H1 (cell line): ENCODE measurements at regions not wholly inside any gene's neighbourhood (a gene's known extent, or its start where the extent isn't known, plus 50 kb on each side); places are given as distances from the start of the nearest gene placed in this dataset.

Source experiments
- CTCF ChIA-PET: fragments of 300-600 bp; sonication (Branson Sonifier 250); formaldehyde crosslinking; loops from one replicate; lab custom pipeline; 2021; ENCODE audit not compliant: partially characterized antibody; lab: Charles Lee
- POLR2A ChIA-PET: fragments of 300-600 bp; sonication (Branson Sonifier 250); formaldehyde crosslinking; loops from one replicate; lab custom pipeline; 2021; ENCODE audit warnings: inconsistent platforms; ENCODE audit not compliant: partially characterized antibody; lab: Charles Lee
- DNase-seq, 2 experiments: peaks; one replicate each; pipeline versions ENCODE4 v3.0.0 to v3.0.0-alpha.2; 2010 to 2022; ENCODE audit warnings: low spot score in 2 of 2, low read depth in 1 of 2, mixed read lengths in 1 of 2
- FAIRE-seq: peaks from 2 replicates; lab custom pipeline; 2011; peaks lifted over from hg19 to GRCh38; lab: Jason Lieb, UNC
- H2AFZ ChIP-seq: 2 replicates; pipeline ENCODE4 v1.8.1; 2012; ENCODE audit warnings: low read length, inconsistent platforms
- H2AK5ac ChIP-seq: 2 replicates; pipeline ENCODE4 v1.6.1; 2013; ENCODE audit warnings: low read depth, low read length
- H2BK120ac ChIP-seq: replicated peaks from 2 replicates; pipeline ENCODE3; 2013; ENCODE audit warnings: low read depth, low read length, inconsistent platforms
- H2BK12ac ChIP-seq: 2 replicates; pipeline ENCODE4 v1.6.1; 2013; ENCODE audit warnings: low read depth, low read length
- H2BK15ac ChIP-seq: 2 replicates; pipeline ENCODE4 v1.6.1; 2013; ENCODE audit warnings: low read length
- H2BK20ac ChIP-seq: 2 replicates; pipeline ENCODE4 v1.6.1; 2013; ENCODE audit warnings: low read length
- H2BK5ac ChIP-seq: 2 replicates; pipeline ENCODE4 v1.6.1; 2013; ENCODE audit warnings: low read depth, low read length
- H3K14ac ChIP-seq: 2 replicates; pipeline ENCODE4 v1.6.1; 2013; ENCODE audit warnings: inconsistent platforms; ENCODE audit not compliant: insufficient read length
- H3K18ac ChIP-seq: 2 replicates; pipeline ENCODE4 v1.6.1; 2013; ENCODE audit warnings: low read length; ENCODE audit errors: extremely low read depth
- H3K23ac ChIP-seq: 2 replicates; pipeline ENCODE4 v1.6.1; 2013; ENCODE audit warnings: inconsistent platforms; ENCODE audit not compliant: insufficient read length
- H3K23me2 ChIP-seq: 2 replicates; pipeline ENCODE4 v1.6.1; 2013; ENCODE audit warnings: low read depth, low read length
- H3K27ac ChIP-seq: 2 replicates; pipeline ENCODE4 v1.6.1; 2011; ENCODE audit warnings: low read depth, low read length, inconsistent platforms
- H3K27me3 ChIP-seq, 4 experiments: replicated peaks in 1 of 4; 1 replicate in 1 of 4; 2 replicates in 3 of 4; pipeline versions ENCODE4 v1.6.1 to v1.8.1; 2011 to 2013; ENCODE audit warnings: low read length in 3 of 4, mild to moderate bottlenecking in 3 of 4, inconsistent platforms in 2 of 4, mixed read lengths in 2 of 4, moderate library complexity in 1 of 4; ENCODE audit not compliant: control insufficient read depth in 3 of 4, insufficient read depth in 3 of 4; ENCODE audit errors: extremely low read depth in 1 of 4
- H3K36me3 ChIP-seq, 4 experiments: 2 replicates each; pipeline versions ENCODE4 v1.6.1 to v1.8.1; 2011 to 2013; ENCODE audit warnings: mild to moderate bottlenecking in 4 of 4, low read length in 3 of 4, moderate library complexity in 2 of 4, control low read depth in 1 of 4, inconsistent platforms in 1 of 4; ENCODE audit not compliant: insufficient read depth in 4 of 4, control insufficient read depth in 2 of 4
- H3K4ac ChIP-seq: replicated peaks from 2 replicates; pipeline ENCODE3; 2013; ENCODE audit warnings: low read length, low read depth, mixed read lengths, inconsistent platforms; ENCODE audit not compliant: insufficient read length
- H3K4me1 ChIP-seq, 4 experiments: replicated peaks in 1 of 4; 1 replicate in 1 of 4; 2 replicates in 3 of 4; pipeline versions ENCODE4 v1.6.1 to v1.8.1; 2011 to 2013; ENCODE audit warnings: low read length in 3 of 4, inconsistent platforms in 2 of 4, mixed read lengths in 1 of 4; ENCODE audit not compliant: insufficient read depth in 4 of 4, control insufficient read depth in 3 of 4
- H3K4me2 ChIP-seq, 2 experiments: 2 replicates each; pipeline versions ENCODE4 v1.6.1 to v1.8.1; 2011 to 2013; ENCODE audit warnings: low read depth in 2 of 2, low read length in 2 of 2, control low read depth in 1 of 2, inconsistent platforms in 1 of 2, mild to moderate bottlenecking in 1 of 2; ENCODE audit not compliant: insufficient read depth in 1 of 2
- H3K4me3 ChIP-seq, 4 experiments: fragments of 200-600, 300-600 bp in 1 of 4; sonication (generic), shearing (Covaris generic), sonication (Bioruptor Twin) in 1 of 4; 2 replicates each; pipeline versions ENCODE4 v1.5.1 to v1.8.1; 2011 to 2016; ENCODE audit warnings: low read length in 4 of 4, low read depth in 3 of 4, control low read depth in 2 of 4, inconsistent platforms in 2 of 4, mild to moderate bottlenecking in 2 of 4, mixed read lengths in 1 of 4, moderate library complexity in 1 of 4; ENCODE audit not compliant: insufficient read depth in 2 of 4; ENCODE audit errors: extremely low read depth in 1 of 4
- H3K56ac ChIP-seq: replicated peaks from 2 replicates; pipeline ENCODE3; 2013; ENCODE audit warnings: low read depth, mild to moderate bottlenecking, mixed read lengths, low read length, inconsistent platforms; ENCODE audit not compliant: insufficient read length
- H3K79me1 ChIP-seq: 2 replicates; pipeline ENCODE4 v1.6.1; 2013; ENCODE audit warnings: low read depth, low read length, control low read depth
- H3K79me2 ChIP-seq, 2 experiments: 2 replicates each; pipeline versions ENCODE4 v1.6.1 to v1.8.1; 2012 to 2013; ENCODE audit warnings: low read length in 2 of 2, mild to moderate bottlenecking in 2 of 2, inconsistent platforms in 1 of 2; ENCODE audit not compliant: insufficient read depth in 2 of 2, control insufficient read depth in 1 of 2
- H3K9ac ChIP-seq, 4 experiments: replicated peaks in 1 of 4; 1 replicate in 1 of 4; 2 replicates in 3 of 4; pipeline versions ENCODE4 v1.6.1 to v1.8.1; 2011 to 2013; ENCODE audit warnings: low read depth in 3 of 4, low read length in 3 of 4, control low read depth in 2 of 4, mild to moderate bottlenecking in 2 of 4, moderate library complexity in 2 of 4, inconsistent platforms in 1 of 4; ENCODE audit errors: extremely low read depth in 1 of 4
- H3K9me3 ChIP-seq, 2 experiments: 2 replicates each; pipeline versions ENCODE4 v1.6.1 to v1.8.1; 2012 to 2013; ENCODE audit warnings: mild to moderate bottlenecking in 2 of 2, moderate library complexity in 2 of 2, control low read depth in 1 of 2, inconsistent platforms in 1 of 2, low read depth in 1 of 2, low read length in 1 of 2, mixed read lengths in 1 of 2; ENCODE audit not compliant: insufficient read depth in 2 of 2
- H4K20me1 ChIP-seq, 2 experiments: replicated peaks in 1 of 2; 2 replicates each; pipeline versions ENCODE3 to v1.8.1; 2011 to 2013; ENCODE audit warnings: inconsistent platforms in 2 of 2, low read length in 2 of 2, mild to moderate bottlenecking in 1 of 2; ENCODE audit not compliant: insufficient read depth in 2 of 2, control insufficient read depth in 1 of 2
- H4K5ac ChIP-seq: 2 replicates; pipeline ENCODE4 v1.6.1; 2013; ENCODE audit warnings: low read length, low read depth, mixed read lengths, inconsistent platforms; ENCODE audit not compliant: insufficient read length
- H4K8ac ChIP-seq: 2 replicates; pipeline ENCODE4 v1.8.0; 2013; ENCODE audit warnings: mild to moderate bottlenecking, moderate library complexity, low read length, inconsistent platforms; ENCODE audit not compliant: insufficient read depth; ENCODE audit errors: extremely low read depth
- H4K91ac ChIP-seq: replicated peaks from 2 replicates; pipeline ENCODE3; 2013; ENCODE audit warnings: low read length, mixed read lengths, inconsistent platforms; ENCODE audit not compliant: insufficient read length
- CBX8 ChIP-seq: fragments of 300-800, 300-1000 bp; sonication (generic); IDR thresholded peaks from 2 replicates; pipeline ENCODE4 v1.7.1; 2016; ENCODE audit warnings: low read depth, low read length, borderline replicate concordance
- CTBP2 ChIP-seq: IDR thresholded peaks from 2 replicates; pipeline ENCODE4 v1.7.0; 2011; ENCODE audit warnings: borderline replicate concordance, mild to moderate bottlenecking, moderate library complexity, mixed read lengths, low read length; ENCODE audit not compliant: insufficient read depth, insufficient read length
- EZH2 ChIP-seq: fragments of 200-600 bp; sonication (generic); IDR thresholded peaks from 2 replicates; pipeline ENCODE4 v1.7.1; 2012; ENCODE audit warnings: low read depth, mild to moderate bottlenecking, moderate library complexity, low read length, inconsistent platforms; ENCODE audit not compliant: severe bottlenecking
- MAFK ChIP-seq: IDR thresholded peaks from 2 replicates; pipeline ENCODE4 v1.6.1; 2012; ENCODE audit warnings: low read depth, mild to moderate bottlenecking, improper control_type of control experiment, low read length
- RAD21 ChIP-seq, 2 experiments: IDR thresholded peaks in 1 of 2; conservative IDR thresholded peaks in 1 of 2; 2 replicates each; pipeline ENCODE4 v1.6.1; 2011; ENCODE audit warnings: low read depth in 2 of 2, low read length in 2 of 2, improper control_type of control experiment in 1 of 2, inconsistent platforms in 1 of 2, mild to moderate bottlenecking in 1 of 2, moderate library complexity in 1 of 2
- RXRA ChIP-seq: IDR thresholded peaks from 2 replicates; pipeline ENCODE4 v1.6.1; 2011; ENCODE audit warnings: low read depth, mild to moderate bottlenecking, low read length, moderate library complexity; ENCODE audit not compliant: insufficient read depth
- SAP30 ChIP-seq: fragments of 300-600 bp; sonication (generic); IDR thresholded peaks from 2 replicates; pipeline ENCODE4 v1.7.1; 2012; ENCODE audit warnings: low read length, moderate library complexity, mild to moderate bottlenecking, inconsistent platforms; ENCODE audit not compliant: insufficient read depth, insufficient replicate concordance
- SP4 ChIP-seq: IDR thresholded peaks from 2 replicates; pipeline ENCODE4 v1.6.1; 2012; ENCODE audit warnings: low read length, inconsistent platforms
- TAF1 ChIP-seq: IDR thresholded peaks from 2 replicates; pipeline ENCODE4 v1.6.1; 2011; ENCODE audit warnings: mild to moderate bottlenecking, low read depth, low read length
- WGBS, 2 experiments: shearing (Covaris generic) in 1 of 2; methylation state at CpG; one replicate each; pipeline versions ENCODE4 v1.1.6 to v1.1.7; 2013 to 2015; ENCODE audit warnings: low lambda C conversion rate in 2 of 2, mixed read lengths in 2 of 2, inconsistent platforms in 1 of 2, low coverage in 1 of 2, missing lambda C conversion rate in 1 of 2; ENCODE audit not compliant: insufficient replicate concordance in 2 of 2, insufficient coverage in 1 of 2, insufficient read length in 1 of 2; ENCODE audit errors: extremely low coverage in 1 of 2, missing lambda C conversion rate in 1 of 2; 5-methylcytosine and 5-hydroxymethylcytosine counted together
- TF ChIP-seq, protein P1 (sequence below): IDR thresholded peaks from 2 replicates; pipeline ENCODE4 v1.6.1; 2011; ENCODE audit warnings: low read length, improper control_type of control experiment

DNA sequence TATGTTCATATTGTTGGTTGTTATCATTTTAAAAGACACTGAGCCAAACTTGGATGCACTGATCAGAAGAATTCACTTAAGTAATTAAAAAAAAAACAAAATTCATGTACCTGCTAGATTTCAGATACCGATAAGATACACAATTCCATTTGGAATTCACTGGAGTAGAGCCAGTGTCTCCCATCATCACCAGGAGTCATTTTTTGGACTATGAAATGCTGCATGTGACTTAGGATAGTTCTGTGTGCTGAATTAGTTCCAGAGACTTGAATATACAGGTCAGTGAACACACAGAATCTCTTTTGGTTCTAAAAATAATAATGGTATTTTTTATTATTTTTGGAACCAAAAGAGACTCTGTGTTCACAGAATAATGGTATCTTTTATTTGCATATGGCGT is 482.6 kb upstream of the PIK3R1 start:
- Histone ChIP-seq H2AFZ (no peak overlapping the region), H2BK12ac (no peak overlapping the region), H2BK15ac (no peak overlapping the region), H3K4ac (no peak overlapping the region), H2AK5ac (no peak overlapping the region), H2BK120ac (no peak overlapping the region), H3K27ac (no peak overlapping the region), H3K23me2 (no peaks in the 10 kb centered on the region), H3K9me3 (no peaks in the 10 kb centered on the region), H2BK5ac (no peak overlapping the region), H3K36me3 (no peaks in the 10 kb centered on the region), H4K5ac (no peak overlapping the region), H3K79me1 (no peaks in the 10 kb centered on the region), H3K4me1 (peaks cover 0 to 6% (median 3%) of the 10 kb centered on the region in 4 experiments; a peak in 3 of 7 replicates), H3K9ac (no peak overlapping the region), H3K27me3 (no peaks in the 10 kb centered on the region), H3K18ac (no peak overlapping the region), H3K14ac (no peak overlapping the region), H3K23ac (no peak overlapping the region), H4K91ac (no peak overlapping the region), H3K79me2 (no peaks in the 10 kb centered on the region), H4K8ac (no peak overlapping the region), H3K4me2 (no peak overlapping the region), H2BK20ac (no peak overlapping the region), H4K20me1 (no peaks in the 10 kb centered on the region), H3K4me3 (no peak overlapping the region), H3K56ac (no peak overlapping the region)
- POLR2A ChIA-PET, result no interaction called here
- no peak for FAIRE-seq
- CTCF ChIA-PET, result interaction anchor here (1.1 kb wide), 1 partner anchor 29 kb away, joined by 3 read pairs; no protein-coding TSS in a partner anchor
- no peak for DNase-seq
- TF ChIP-seq CBX8 (no peak), EZH2 (no peak), SP4 (no peak), SAP30 (no peak), CTBP2 (no peak), MAFK (no peak), TAF1 (no peak), RAD21 (IDR thresholded peaks at IDR 0.05 in 1 of 2, conservative IDR thresholded peaks at IDR 0.05 in 1 of 2; ENCODE audit: low read depth in 2 of 2, low read length in 2 of 2) (no peak), RXRA (no peak)
- TF ChIP-seq, protein P1, sequence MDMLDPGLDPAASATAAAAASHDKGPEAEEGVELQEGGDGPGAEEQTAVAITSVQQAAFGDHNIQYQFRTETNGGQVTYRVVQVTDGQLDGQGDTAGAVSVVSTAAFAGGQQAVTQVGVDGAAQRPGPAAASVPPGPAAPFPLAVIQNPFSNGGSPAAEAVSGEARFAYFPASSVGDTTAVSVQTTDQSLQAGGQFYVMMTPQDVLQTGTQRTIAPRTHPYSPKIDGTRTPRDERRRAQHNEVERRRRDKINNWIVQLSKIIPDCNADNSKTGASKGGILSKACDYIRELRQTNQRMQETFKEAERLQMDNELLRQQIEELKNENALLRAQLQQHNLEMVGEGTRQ, result no peak
- 67% methylated on average over 2 of the region's 2 CpGs; no CpG with 5 or more reads in 1 of the 2 experiments for WGBS, 2 experiments
